Heart left ventricle (tissue), 16 donors: ENCODE measurements at regions not wholly inside any gene's neighbourhood (a gene's known extent, or its start where the extent isn't known, plus 50 kb on each side); places are given as distances from the start of the nearest gene placed in this dataset.

Experiments
- ATAC-seq, 4 donors: fragments of 200-7000 bp; cut with Tn5 transposase; one replicate each; pipeline ENCODE4 v1.9.1; 2020 to 2022; ENCODE audit warnings: moderate library complexity in 4 of 4, mild to moderate bottlenecking in 3 of 4, moderate number of reproducible peaks in 1 of 4
- DNase-seq, 5 donors: peaks; one replicate each; pipeline ENCODE4 v3.0.0-alpha.2; 2020
- H3K27ac ChIP-seq, 12 donors: fragments of 200-600 bp; sonication (generic) in 4 of 12; one replicate each; pipeline versions ENCODE4 v1.5.0 to v1.8.0; 2016 to 2022; ENCODE audit warnings: mild to moderate bottlenecking in 2 of 12
- H3K27me3 ChIP-seq, 9 donors: fragments of 200-600 bp; sonication (generic) in 2 of 9; one replicate each; pipeline versions ENCODE4 v1.5.1 to v1.8.0; 2016 to 2022; ENCODE audit warnings: mild to moderate bottlenecking in 3 of 9
- H3K36me3 ChIP-seq, 9 donors: fragments of 200-600 bp; sonication (generic) in 2 of 9; one replicate each; pipeline versions ENCODE4 v1.5.0 to v1.8.0; 2018 to 2022; ENCODE audit warnings: mild to moderate bottlenecking in 2 of 9
- H3K4me1 ChIP-seq, 12 donors: fragments of 200-600 bp; sonication (generic) in 4 of 12; one replicate each; pipeline versions ENCODE4 v1.5.0 to v1.8.0; 2016 to 2022; ENCODE audit warnings: mild to moderate bottlenecking in 3 of 12
- H3K4me3 ChIP-seq, 12 donors: fragments of 200-600 bp; sonication (generic) in 4 of 12; one replicate each; pipeline versions ENCODE4 v1.5.0 to v1.8.0; 2017 to 2022; ENCODE audit warnings: mild to moderate bottlenecking in 9 of 12, moderate library complexity in 4 of 12
- H3K9me3 ChIP-seq, 12 donors: fragments of 200-600 bp; sonication (generic) in 4 of 12; one replicate each; pipeline versions ENCODE4 v1.5.0 to v1.8.0; 2016 to 2022; ENCODE audit warnings: mild to moderate bottlenecking in 1 of 12
- POLR2A ChIP-seq, 2 donors: fragments of 450-650 bp; IDR thresholded peaks; one replicate each; pipeline ENCODE4 v1.6.1; 2017; ENCODE audit warnings: antibody characterized with exemption in 2 of 2, mild to moderate bottlenecking in 2 of 2, moderate library complexity in 2 of 2
- WGBS, 4 donors: extraction: QIAGEN DNeasy Blood & Tissue Kit in 2 of 4; methylation state at CpG; one replicate each; pipeline versions ENCODE4 v1.1.5 to v1.1.7; 2013 to 2018; 5-methylcytosine and 5-hydroxymethylcytosine counted together
- intact Hi-C, 10 donors: fragments of 100-400 bp; cut with DNase I; formaldehyde crosslinking; loops; one replicate each; pipeline versions ENCODE4 v1.11.1 to v1.14.2; 2022
- TF ChIP-seq, protein P1 (sequence below), 12 donors: fragments of 200-600 bp; sonication (generic) in 4 of 12; IDR thresholded peaks; one replicate each; pipeline versions ENCODE4 v1.5.0 to v1.8.0; 2018 to 2022; ENCODE audit warnings: antibody characterized with exemption in 12 of 12, mild to moderate bottlenecking in 5 of 12
- donor health status: ischemic (EF 13 %, LVEDD 7.1; RV severe dilation, severe dysfunction).
- donor health status: healthy with polysubstance abuse.
- donor health status: DM: no; HTN: yes; CAD: no.
- donor health status: DM: no; HTN: no; CAD: no.
- donor health status: ischemic (EF 25% LVEDD 6.9; RV normal size, moderate dysfunction).
- donor health status: ischemic (EF 25% LVEDD 5.7; RV mildly dilated, moderate dysfunction).
- donor health status: healthy.
- donor health status: DM: yes; HTN: yes; CAD: no.
- donor health status: ischemic (EF 35%, LVEDD 5.7; RV mildly dilated, moderate dysfunction).
- donor health status: nonischemic (EF 11% LVEDD 7.7; RV severe dilation, severe dysfunction).
- donor health status: DM: yes; HTN: yes; CAD: no.
- donor health status: PGD.
- donor health status: ischemic (EF 29% LVEDD 5.4; RV normal size, mild dysfunction).
- donor health status: nonischemic (EF 23%, LVEDD 6.1; RV moderate dilation, normal function).

DNA sequence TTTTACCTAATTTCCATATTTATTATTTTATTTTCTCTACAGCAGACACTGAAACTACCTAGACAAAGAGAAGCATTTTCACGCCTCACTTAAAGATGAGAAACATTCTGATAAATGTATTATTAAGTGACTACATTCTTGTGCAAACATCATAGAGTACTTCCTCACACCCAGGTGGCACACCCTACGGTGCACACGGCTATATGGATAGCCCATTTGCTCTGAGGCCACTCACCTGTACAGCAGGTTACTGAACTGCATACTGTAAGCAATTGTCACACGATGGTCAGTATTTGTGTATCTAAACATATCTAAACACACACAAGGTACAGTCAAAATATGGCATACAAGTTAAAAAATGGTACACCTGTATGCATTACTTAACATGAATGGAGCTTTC, 481.4 kb downstream of the CMPK2 start:
- H3K9me3 ChIP-seq: peaks cover 0 to 1% (median 0%) of the 10 kb centered on the region in 12 donors
- no peak for DNase-seq
- H3K27me3 ChIP-seq: no peaks in the 10 kb centered on the region
- no peaks in the 10 kb centered on the region for H3K4me1 ChIP-seq
- no peaks in the 10 kb centered on the region for H3K36me3 ChIP-seq
- H3K4me3 ChIP-seq: no peak overlapping the region
- WGBS, 4 donors: 87 to 91% (median 89%) methylated on average over 4 of the region's 4 CpGs
- H3K27ac ChIP-seq: no peak overlapping the region
- TF ChIP-seq, protein P1, sequence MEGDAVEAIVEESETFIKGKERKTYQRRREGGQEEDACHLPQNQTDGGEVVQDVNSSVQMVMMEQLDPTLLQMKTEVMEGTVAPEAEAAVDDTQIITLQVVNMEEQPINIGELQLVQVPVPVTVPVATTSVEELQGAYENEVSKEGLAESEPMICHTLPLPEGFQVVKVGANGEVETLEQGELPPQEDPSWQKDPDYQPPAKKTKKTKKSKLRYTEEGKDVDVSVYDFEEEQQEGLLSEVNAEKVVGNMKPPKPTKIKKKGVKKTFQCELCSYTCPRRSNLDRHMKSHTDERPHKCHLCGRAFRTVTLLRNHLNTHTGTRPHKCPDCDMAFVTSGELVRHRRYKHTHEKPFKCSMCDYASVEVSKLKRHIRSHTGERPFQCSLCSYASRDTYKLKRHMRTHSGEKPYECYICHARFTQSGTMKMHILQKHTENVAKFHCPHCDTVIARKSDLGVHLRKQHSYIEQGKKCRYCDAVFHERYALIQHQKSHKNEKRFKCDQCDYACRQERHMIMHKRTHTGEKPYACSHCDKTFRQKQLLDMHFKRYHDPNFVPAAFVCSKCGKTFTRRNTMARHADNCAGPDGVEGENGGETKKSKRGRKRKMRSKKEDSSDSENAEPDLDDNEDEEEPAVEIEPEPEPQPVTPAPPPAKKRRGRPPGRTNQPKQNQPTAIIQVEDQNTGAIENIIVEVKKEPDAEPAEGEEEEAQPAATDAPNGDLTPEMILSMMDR (IDR thresholded peaks at IDR 0.05): no peak
- no peak for TF ChIP-seq POLR2A (IDR thresholded peaks at IDR 0.05)
- intact Hi-C loops: no loop called here
- ATAC-seq: no peak

DNA sequence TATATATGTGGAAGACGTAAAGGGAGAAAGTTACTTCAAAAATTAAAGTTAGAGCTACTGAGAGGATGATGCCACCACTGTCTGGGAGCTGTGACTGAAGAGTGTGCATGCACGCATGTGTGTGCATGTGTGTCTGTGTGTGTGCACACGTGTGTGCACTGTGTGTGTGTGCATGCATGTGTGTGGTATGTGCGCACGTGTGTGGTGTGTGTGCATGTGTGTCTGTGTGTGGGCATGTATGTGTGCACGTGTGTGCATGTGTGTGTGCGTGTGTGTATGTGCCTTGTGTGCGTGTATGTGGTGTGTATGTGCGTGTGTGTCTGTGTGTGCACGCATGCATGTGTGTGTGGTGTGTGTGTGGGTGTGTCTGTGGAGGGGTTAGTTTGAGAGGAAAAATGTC, 473.4 kb downstream of the CMPK2 start:
- intact Hi-C loops: no loop called here
- DNase-seq (no peak), ATAC-seq (no peak)
- H3K4me1 ChIP-seq: no peaks in the 10 kb centered on the region
- peaks cover 0 to 6% (median 0%) of the 10 kb centered on the region in 12 donors for H3K9me3 ChIP-seq
- WGBS, 4 donors: 83 to 90% (median 88%) methylated on average over 10 of the region's 10 CpGs
- H3K27me3 ChIP-seq: no peaks in the 10 kb centered on the region
- no peaks in the 10 kb centered on the region for H3K36me3 ChIP-seq
- no peak overlapping the region for H3K27ac ChIP-seq
- H3K4me3 ChIP-seq: no peak overlapping the region
- no peak for TF ChIP-seq POLR2A (IDR thresholded peaks at IDR 0.05)
- TF ChIP-seq, protein P1 (IDR thresholded peaks at IDR 0.05): no peak

DNA sequence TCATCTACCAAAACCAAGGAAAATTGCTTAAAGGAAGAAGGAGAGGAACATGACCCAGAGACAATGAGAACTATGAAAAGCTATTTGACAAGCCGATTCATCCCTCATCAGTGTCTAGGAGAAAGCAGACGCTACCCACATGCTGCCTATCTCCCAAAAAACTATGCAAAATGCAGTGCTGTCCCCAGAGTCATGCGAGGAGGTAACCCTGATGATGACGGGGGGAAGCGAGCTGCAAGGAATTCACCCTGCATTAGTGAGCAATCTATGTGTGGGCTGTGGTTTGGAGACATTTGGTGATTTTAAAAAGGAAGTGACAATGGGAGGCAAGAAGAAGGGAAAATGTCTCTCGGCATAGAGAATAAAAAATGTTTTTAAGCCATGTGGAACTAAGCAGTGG, 472.7 kb downstream of the CMPK2 start:
- no peak for ATAC-seq
- no peaks in the 10 kb centered on the region for H3K27me3 ChIP-seq
- whole genome bisulfite sequencing, 4 donors: 48 to 66% (median 59%) methylated on average over 6 of the region's 6 CpGs
- H3K27ac ChIP-seq: no peak overlapping the region
- TF ChIP-seq, protein P1 (IDR thresholded peaks at IDR 0.05): no peak
- no peak for TF ChIP-seq POLR2A (IDR thresholded peaks at IDR 0.05)
- H3K4me3 ChIP-seq: no peak overlapping the region
- H3K36me3 ChIP-seq: no peaks in the 10 kb centered on the region
- DNase-seq: no peak
- H3K9me3 ChIP-seq: peaks cover 0 to 6% (median 0%) of the 10 kb centered on the region in 12 donors
- no peaks in the 10 kb centered on the region for H3K4me1 ChIP-seq
- intact Hi-C loops: no loop called here

DNA sequence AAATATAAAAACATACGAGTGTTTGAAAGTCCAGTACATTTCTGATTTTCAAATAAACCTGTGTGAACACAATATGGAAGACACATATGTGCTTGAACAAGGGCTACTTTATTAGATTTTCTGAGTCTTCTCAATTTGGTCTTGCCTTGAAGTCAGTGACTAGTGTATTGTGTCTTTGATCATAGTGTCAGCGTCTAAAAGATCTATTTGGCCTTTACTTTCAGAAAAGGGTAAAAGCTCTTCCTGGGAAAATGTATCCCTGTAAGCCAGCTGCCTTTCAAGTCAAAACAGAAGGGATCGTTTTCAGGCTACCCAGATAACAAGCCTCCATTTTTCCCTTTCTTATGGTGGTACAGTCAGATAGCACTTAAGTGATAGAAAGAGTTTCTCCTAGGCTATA, 471.9 kb downstream of the CMPK2 start:
- Histone ChIP-seq H3K36me3 (no peaks in the 10 kb centered on the region), H3K4me1 (no peaks in the 10 kb centered on the region), H3K4me3 (no peak overlapping the region), H3K27me3 (no peaks in the 10 kb centered on the region), H3K9me3 (peaks cover 0 to 6% (median 0%) of the 10 kb centered on the region in 12 donors), H3K27ac (no peak overlapping the region)
- 64 to 74% (median 66%) methylated on average over 3 of the region's 3 CpGs for WGBS, 4 donors
- ATAC-seq: no peak
- intact Hi-C loops: no loop called here
- TF ChIP-seq, protein P1 (IDR thresholded peaks at IDR 0.05): no peak
- TF ChIP-seq POLR2A (IDR thresholded peaks at IDR 0.05): no peak
- no peak for DNase-seq
